HG03439 (cell line): ENCODE measurements at regions not wholly inside any gene's neighbourhood (a gene's known extent, or its start where the extent isn't known, plus 50 kb on each side); places are given as distances from the start of the nearest gene placed in this dataset.
"Not testable (repeated sequence)": the region's sequence is repeated elsewhere in the genome, so short reads cannot be mapped to it uniquely, and the experiment has no call there.

Source experiments
- ATAC-seq: cut with Tn5 transposase; IDR thresholded peaks from one replicate; pipeline ENCODE4 v1.9.1; 2021; ENCODE audit warnings: mild to moderate bottlenecking, moderate library complexity; ENCODE audit not compliant: unreplicated experiment

- ATAC-seq: no peak
Observed at GRCh38 chr7:19623676-19624075, 85.2 kb downstream of the POLR1F start.

DNA sequence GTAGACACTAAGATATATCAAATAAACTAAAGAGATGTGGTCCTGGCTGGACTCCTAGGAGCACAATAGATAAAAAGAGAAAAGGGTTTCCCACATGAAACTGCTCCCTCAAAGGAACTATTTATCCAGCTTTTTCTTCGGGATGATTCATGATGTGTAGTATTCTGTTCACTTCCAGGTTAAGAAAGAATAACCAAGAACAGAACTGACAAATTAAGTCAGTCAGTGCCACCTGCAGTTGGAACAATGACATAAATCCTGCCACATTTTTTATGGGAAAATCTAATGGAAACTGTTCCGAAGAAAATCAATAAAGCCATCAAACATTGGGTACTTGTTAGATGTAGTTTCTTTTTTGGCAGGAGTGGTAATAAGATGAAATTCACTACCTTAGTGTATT, 87.1 kb downstream of the POLR1F start:
- ATAC-seq: no peak

DNA sequence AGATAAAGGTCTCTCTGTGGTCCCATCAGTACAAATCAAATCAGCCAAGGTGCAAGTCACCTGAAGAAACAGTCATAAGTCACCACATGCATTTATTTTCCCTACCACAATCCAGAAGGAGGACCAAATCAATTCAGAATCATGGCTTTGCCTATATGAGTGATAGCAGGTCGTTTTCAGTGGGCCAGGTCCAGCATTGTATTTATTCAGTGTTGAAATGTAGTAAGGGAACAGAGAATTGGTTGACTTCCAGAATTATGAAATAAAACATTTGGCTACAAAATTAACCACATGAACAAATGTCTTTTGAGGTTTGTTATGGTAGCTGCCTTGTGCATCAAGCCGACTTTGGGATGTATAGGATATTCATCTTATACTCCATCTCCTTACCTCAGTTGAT, 88.4 kb downstream of the POLR1F start:
- ATAC-seq: no peak

GRCh38 chr7:19619122-19619521, 89.7 kb downstream of the POLR1F start:
- ATAC-seq: no peak

DNA sequence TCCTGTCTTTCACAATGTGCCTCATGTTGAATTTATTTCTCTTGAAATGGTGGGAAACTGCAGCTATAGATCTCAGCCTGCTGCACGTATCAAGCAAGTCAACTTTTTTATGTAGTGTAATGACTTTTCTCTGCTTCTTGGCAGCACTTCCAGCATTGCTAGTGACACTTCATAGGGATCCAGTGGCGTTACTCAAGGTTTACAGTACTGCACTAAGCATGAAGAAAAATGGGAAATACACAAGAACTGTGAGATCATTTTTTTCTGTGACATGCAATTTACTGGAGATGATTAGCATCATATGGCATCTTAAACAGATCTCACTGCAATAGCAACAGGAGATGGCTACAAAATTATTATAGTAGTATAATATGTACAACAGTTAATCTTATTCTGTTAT, 90.9 kb downstream of the POLR1F start:
- ATAC-seq: no peak

DNA sequence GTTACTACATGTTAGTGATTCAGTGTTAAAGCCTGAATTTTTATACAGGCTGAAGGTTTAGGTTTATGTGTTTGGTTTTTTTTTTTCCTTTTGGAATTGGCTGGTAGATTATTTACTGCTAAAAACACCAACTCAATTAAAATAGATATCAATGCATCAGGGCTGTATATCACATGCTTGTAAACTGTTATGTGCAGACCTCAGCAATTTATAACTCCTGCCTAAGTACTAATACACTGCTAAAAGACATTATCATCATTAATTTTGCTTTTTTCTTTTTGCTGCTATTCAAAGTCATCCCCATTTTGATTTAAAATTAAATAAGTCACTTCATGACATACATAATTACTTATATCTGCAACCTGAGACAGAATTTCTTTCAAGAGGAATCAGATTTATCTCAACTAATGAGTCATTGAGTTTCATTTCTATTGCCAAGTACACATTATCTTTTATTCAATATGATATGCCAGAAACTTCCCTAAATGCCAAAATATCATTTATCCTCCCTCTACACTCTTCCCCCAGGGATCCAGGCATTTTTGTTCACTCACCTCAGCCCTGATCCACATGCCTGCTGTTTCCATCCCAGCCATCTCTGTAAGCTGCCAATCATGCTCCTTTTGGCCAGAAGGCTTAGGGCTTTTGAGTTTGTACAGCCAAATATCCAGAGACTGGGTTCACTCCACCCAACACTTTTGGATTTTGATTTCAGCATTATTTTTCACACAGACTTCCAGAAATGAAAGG, 98.5 kb downstream of the POLR1F start:
- ATAC-seq: no peak

DNA sequence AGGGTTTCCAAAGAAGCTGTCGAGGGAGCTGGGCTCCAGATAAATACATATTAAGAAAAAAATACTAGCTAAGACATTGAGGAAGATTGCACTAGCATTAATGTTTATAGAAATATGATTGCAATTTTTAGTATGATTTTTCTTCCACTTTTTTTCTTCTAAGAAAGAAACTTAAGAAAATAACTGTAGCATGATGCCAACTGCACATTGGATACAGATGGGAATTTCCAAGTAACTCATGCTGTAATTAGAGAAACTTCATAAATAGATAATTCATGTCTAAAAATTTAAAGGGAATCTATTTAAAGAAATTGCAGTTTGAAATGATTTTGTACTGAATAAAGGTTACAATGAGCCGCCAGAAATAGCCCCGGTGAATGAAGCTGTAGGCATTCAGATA, 119.4 kb downstream of the POLR1F start:
- no peak for ATAC-seq

GRCh38 chr7:19587291-19587690, 121.5 kb downstream of the POLR1F start:
- ATAC-seq: peak; percentile 73

- ATAC-seq: no peak
Observed at GRCh38 chr7:19585761-19586160, 123.1 kb downstream of the POLR1F start.

DNA sequence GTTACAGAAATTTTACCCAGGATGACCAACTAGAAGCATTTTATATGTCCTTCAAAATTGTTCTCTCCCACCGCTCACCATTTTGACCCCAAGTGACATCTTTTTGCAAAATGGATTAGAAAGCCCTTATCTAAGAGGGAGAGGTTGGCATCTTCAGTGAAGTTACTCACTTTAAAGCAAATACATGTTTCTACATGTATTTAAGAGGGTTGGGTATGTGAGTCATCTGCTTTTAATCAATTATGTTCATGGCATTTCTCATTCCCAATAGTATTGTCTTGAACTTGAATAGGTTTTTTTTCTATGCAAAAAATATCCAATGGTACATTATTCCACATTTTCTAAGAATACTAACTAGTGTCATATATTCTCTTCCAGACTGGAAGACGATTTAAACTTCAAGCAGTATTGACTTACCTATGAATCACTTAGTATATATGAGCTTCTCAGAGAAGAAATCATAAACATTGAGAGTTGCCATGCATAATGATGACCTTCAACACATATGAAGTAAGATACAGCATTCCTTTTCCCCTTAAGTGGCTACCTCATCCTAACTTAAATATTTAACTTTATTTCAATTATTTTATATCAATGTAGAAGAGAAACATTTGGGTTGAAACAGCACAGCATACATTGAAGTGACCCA, 132.8 kb downstream of the POLR1F start:
- no peak for ATAC-seq

DNA sequence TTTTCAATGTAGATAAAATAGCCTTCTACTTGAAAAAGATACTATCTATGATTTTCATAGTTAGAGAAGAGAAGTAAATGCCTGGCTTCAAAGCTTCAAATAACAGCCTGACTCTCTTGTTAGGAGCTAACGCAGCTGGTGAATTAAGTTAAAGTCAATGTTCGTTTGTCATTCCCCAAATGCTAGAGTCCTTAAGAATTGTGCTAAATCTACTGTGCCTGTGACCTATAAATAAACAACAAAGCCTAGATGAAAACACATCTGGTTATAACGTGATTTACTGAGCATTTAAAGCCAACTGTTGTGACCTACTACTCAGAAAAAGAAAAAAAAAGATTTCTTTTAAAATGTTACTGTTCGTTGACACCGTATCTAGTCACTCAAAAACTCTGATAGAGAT, 134.7 kb downstream of the POLR1F start:
- ATAC-seq: no peak

- ATAC-seq: no peak
Observed at GRCh38 chr7:19572566-19572965, 136.3 kb downstream of the POLR1F start.

DNA sequence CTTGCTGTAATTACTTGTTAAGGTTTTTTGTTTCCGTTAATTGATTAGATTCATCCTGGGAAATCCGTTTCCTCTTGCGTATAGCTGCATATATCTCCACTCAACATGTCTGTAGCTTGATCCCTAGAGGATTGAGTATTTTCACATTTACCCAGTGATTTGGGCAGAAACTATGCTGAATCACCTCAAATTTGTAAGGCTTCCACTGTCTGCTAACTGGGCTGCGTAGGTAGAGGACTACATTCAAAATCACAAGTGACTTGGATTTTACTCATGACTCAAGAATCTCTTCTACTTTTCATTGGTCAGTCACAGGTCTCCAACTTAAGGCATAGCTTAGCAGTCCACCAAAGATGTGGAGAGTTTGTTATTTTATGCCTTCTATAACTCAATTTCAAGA, 141.8 kb downstream of the POLR1F start:
- no peak for ATAC-seq

- ATAC-seq: no peak
Observed at GRCh38 chr7:19565602-19566001, 143.2 kb downstream of the POLR1F start.

DNA sequence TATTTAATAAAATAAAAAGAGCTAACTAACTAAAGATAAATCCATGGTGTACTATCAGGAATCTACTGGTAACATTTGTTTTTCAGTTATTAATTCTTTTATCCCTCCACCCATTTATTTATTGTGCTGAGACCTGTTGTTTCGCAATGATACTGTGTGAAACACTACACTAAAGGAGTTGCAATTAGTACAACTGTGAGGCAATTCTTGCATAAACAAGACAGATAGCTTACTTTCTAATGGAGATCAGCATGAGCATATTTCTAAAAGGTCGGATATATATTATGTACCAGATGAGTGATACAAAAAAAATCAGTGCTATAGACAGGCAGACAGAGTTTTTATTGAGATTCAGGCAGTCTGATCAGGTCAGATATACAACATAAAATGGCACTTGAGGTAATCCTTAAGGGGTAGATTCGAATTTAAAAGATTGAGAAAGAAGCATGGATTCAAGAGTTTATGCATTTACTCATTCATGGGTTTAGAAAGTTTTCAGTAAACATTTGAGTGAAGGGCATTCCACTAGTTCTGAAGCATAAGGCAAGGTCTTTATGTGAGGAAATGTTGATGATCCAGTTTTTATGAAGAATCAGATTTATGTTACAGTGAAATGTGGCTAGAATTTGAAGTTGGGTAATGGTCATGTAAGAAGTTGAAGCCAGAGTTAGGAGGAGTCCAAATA, 147.6 kb downstream of the POLR1F start:
- ATAC-seq: no peak

GRCh38 chr7:19560111-19560883, 148.5 kb downstream of the POLR1F start:
- ATAC-seq: no peak

DNA sequence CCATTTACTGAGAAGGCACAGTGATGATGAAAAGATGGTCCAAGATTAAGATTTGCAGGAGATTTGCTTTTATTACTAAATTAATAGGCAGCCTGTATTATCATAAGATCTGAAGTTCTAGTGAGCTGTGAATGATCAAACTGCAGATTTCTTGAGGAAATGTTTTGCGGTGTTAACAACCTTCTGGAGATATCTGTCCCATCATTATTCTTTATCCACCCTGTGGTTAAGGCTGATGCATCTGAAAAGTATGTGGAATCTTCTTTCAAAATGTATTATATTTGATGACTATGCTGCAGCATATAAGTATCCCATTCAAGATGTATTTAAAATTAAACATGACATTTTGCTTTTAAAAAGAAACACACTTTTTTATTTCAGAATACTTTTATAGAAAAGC, 150.3 kb downstream of the POLR1F start:
- ATAC-seq: no peak

DNA sequence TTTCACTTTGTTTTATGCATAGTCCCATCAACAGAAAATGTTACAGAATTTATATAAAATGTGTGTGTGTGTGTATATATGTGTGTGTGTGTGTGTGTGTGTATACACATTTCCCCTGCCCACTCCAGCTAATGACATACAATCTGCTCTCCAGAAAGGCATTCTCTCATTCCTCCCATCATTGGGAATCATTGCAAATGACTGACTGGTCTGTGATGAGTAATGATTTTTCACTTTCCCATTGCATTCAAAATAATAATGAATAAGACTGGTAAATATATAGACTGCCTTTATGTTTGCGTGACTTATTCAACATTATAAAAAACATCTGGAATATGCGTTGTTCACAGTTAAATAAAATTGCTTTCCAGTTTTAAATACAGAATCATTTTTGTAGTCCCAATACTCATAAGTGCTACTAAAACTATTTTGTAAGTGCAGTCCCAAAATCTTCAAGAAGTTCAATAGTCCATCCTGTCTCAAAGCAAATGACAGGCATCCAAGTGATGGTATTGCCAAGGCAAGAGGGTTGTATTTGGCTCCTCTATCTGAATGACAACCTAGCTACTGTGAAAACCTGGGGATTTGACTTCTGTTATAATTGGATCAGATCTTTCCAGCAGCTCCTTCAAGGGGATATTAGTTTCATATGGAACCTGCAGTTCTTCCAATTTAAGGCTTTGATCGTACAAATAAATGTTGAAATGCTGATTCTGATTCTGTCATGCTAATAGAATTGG, 150.9 kb downstream of the POLR1F start:
- ATAC-seq: no peak

GRCh38 chr7:19554581-19554980, 154.3 kb downstream of the POLR1F start:
- ATAC-seq: no peak

DNA sequence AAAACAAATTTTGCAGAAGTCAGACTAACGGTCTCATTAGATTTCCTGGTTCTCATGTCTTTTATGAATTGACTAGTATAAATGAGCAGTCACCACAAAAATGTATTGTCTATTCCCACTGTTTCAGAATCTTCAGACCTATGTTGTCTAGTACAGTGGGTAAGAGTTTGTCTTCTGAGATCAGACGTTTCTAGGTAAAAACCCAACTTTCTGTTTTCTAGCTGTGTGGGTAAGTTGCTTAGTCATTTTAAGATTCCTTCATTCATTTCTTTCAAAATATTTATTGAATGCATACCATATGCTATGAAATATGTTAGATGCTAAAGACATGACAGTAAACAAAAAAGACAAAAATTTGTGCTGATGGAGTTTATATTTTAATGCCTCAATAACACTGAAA, 156.3 kb downstream of the POLR1F start:
- peak; percentile 59 for ATAC-seq

DNA sequence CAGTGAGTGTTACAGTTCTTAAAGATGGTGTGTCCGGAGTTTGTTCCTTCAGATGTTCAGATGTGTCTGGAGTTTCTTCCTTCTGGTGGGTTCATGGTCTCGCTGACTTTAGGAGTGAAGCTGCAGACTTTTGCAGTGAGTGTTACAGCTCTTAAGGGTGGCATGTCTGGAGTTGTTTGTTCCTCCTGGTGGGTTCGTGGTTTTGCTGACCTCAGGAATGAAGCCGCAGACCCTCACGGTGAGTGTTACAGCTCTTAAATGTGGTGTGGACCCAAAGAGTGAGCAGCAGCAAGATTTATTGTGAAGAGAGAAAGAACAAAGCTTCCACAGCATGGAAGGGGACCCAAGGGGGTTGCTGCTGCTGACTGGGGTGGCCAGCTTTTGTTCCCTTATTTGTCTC, 159.6 kb downstream of the POLR1F start:
- not testable (repeated sequence) for ATAC-seq
